ENCODE measurements at regions not wholly inside any gene's neighbourhood (a gene's known extent, or its start where the extent isn't known, plus 50 kb on each side); places are given as distances from the start of the nearest gene placed in this dataset.

DNA sequence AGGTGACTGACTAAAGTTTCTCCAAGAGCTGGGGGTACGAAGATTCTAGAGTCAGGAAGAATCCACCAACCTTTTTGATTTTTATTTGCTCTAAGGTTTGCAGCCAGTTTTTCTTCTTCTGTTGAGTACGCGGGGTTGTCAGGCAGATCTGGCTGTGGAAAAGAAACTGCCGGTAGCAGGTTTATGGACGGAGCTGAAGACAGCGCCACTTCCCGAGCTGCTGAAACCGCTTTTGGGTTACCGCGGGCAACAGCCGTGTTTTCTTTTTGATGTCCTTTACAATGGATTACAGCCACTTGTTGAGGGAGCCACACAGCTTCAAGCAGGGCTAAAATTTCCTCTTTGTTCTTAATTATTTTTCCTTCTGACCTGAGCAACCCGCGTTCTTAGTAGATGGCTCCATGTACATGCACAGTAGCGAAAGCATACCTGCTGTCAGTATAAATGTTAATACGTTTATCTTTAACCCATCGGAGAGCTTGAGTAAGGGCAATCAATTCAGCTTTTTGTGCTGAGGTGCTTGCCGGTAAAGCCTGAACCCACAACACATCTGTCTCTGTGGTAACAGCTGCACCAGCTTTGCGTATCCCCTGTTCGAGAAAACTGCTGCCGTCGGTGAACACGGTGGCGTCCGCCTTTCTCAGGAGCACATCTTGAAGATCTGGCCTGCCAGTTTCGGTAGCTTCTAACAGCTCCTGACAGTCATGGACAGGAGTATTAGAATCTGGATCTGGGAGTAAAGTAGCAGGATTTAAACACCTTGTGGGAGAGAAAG is 674.3 kb downstream of the TMEM121 start:
- TF ChIP-seq, protein P1, sequence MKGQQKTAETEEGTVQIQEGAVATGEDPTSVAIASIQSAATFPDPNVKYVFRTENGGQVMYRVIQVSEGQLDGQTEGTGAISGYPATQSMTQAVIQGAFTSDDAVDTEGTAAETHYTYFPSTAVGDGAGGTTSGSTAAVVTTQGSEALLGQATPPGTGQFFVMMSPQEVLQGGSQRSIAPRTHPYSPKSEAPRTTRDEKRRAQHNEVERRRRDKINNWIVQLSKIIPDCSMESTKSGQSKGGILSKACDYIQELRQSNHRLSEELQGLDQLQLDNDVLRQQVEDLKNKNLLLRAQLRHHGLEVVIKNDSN (IDR thresholded peaks at IDR 0.05), result no peak
- TF ChIP-seq EP300 (IDR thresholded peaks at IDR 0.05; ENCODE audit: borderline replicate concordance) (no peak), CREB1 (IDR thresholded peaks at IDR 0.05; ENCODE audit: low read depth) (no peak), TAF1 (IDR thresholded peaks at IDR 0.05; ENCODE audit: low read depth) (no peak), TEAD4 (IDR thresholded peaks at IDR 0.05) (no peak), RAD21 (IDR thresholded peaks at IDR 0.05; ENCODE audit: low read depth) (no peak), NFIC (IDR thresholded peaks at IDR 0.05) (no peak), YY1 (IDR thresholded peaks at IDR 0.05; ENCODE audit: low read depth) (no peak), CEBPB (IDR thresholded peaks at IDR 0.05) (no peak), ZBTB7A (IDR thresholded peaks at IDR 0.05; ENCODE audit: low read depth) (no peak)
- TF ChIP-seq, protein P2, sequence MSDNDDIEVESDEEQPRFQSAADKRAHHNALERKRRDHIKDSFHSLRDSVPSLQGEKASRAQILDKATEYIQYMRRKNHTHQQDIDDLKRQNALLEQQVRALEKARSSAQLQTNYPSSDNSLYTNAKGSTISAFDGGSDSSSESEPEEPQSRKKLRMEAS (IDR thresholded peaks at IDR 0.05), result no peak
- TF ChIP-seq, protein P3, sequence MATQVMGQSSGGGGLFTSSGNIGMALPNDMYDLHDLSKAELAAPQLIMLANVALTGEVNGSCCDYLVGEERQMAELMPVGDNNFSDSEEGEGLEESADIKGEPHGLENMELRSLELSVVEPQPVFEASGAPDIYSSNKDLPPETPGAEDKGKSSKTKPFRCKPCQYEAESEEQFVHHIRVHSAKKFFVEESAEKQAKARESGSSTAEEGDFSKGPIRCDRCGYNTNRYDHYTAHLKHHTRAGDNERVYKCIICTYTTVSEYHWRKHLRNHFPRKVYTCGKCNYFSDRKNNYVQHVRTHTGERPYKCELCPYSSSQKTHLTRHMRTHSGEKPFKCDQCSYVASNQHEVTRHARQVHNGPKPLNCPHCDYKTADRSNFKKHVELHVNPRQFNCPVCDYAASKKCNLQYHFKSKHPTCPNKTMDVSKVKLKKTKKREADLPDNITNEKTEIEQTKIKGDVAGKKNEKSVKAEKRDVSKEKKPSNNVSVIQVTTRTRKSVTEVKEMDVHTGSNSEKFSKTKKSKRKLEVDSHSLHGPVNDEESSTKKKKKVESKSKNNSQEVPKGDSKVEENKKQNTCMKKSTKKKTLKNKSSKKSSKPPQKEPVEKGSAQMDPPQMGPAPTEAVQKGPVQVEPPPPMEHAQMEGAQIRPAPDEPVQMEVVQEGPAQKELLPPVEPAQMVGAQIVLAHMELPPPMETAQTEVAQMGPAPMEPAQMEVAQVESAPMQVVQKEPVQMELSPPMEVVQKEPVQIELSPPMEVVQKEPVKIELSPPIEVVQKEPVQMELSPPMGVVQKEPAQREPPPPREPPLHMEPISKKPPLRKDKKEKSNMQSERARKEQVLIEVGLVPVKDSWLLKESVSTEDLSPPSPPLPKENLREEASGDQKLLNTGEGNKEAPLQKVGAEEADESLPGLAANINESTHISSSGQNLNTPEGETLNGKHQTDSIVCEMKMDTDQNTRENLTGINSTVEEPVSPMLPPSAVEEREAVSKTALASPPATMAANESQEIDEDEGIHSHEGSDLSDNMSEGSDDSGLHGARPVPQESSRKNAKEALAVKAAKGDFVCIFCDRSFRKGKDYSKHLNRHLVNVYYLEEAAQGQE (IDR thresholded peaks at IDR 0.05; ENCODE audit: low read depth), result no peak
